ENCODE measurements at regions not wholly inside any gene's neighbourhood (a gene's known extent, or its start where the extent isn't known, plus 50 kb on each side); places are given as distances from the start of the nearest gene placed in this dataset.

- H3K4me1 Mint-ChIP-seq = peaks cover 0 to 18% (median 3%) of the 10 kb centered on the region in 4 donors
- POLR2A ChIA-PET = no interaction called here
- H3K36me3 Mint-ChIP-seq = no peaks in the 10 kb centered on the region
- no peaks in the 10 kb centered on the region for H3K27me3 Mint-ChIP-seq
- no peak overlapping the region for H3K27ac Mint-ChIP-seq
- no peak overlapping the region for H3K4me3 Mint-ChIP-seq
- DNase-seq (no peak), ATAC-seq (no peak)
- no peaks in the 10 kb centered on the region for H3K9me3 Mint-ChIP-seq
These were observed 93.3 kb upstream of the CALM2 start for GRCh38 chr2:47269316-47270232.

- Mint-ChIP-seq H3K27ac (no peak overlapping the region), H3K27me3 (no peaks in the 10 kb centered on the region), H3K36me3 (no peaks in the 10 kb centered on the region), H3K4me3 (no peak overlapping the region), H3K4me1 (peaks cover 0 to 14% (median 3%) of the 10 kb centered on the region in 4 donors), H3K9me3 (no peaks in the 10 kb centered on the region)
- no peak for ATAC-seq
- DNase-seq = no peak
- POLR2A ChIA-PET = no interaction called here
These were observed 91.4 kb upstream of the CALM2 start for GRCh38 chr2:47267711-47268086.

GRCh38 chr2:47266939-47267710 is 90.8 kb upstream of the CALM2 start:
- ATAC-seq = no peak
- no peak overlapping the region for H3K4me3 Mint-ChIP-seq
- H3K27me3 Mint-ChIP-seq = no peaks in the 10 kb centered on the region
- DNase-seq = no peak
- no peak overlapping the region for H3K27ac Mint-ChIP-seq
- no peaks in the 10 kb centered on the region for H3K9me3 Mint-ChIP-seq
- H3K4me1 Mint-ChIP-seq = peaks cover 0 to 10% (median 1%) of the 10 kb centered on the region in 4 donors
- POLR2A ChIA-PET = no interaction called here
- H3K36me3 Mint-ChIP-seq = no peaks in the 10 kb centered on the region

- H3K27ac Mint-ChIP-seq = no peak overlapping the region
- no peaks in the 10 kb centered on the region for H3K36me3 Mint-ChIP-seq
- H3K4me1 Mint-ChIP-seq = no peaks in the 10 kb centered on the region
- POLR2A ChIA-PET = no interaction called here
- ATAC-seq (no peak), DNase-seq (no peak)
- no peaks in the 10 kb centered on the region for H3K27me3 Mint-ChIP-seq
- no peak overlapping the region for H3K4me3 Mint-ChIP-seq
- no peaks in the 10 kb centered on the region for H3K9me3 Mint-ChIP-seq
These were observed 89.5 kb upstream of the CALM2 start for GRCh38 chr2:47265751-47266231.

- H3K27ac Mint-ChIP-seq = no peak overlapping the region
- H3K9me3 Mint-ChIP-seq = no peaks in the 10 kb centered on the region
- H3K4me3 Mint-ChIP-seq = no peak overlapping the region
- H3K4me1 Mint-ChIP-seq = no peaks in the 10 kb centered on the region
- H3K36me3 Mint-ChIP-seq = no peaks in the 10 kb centered on the region
- no peak for DNase-seq
- ATAC-seq = no peak
- POLR2A ChIA-PET = no interaction called here
- H3K27me3 Mint-ChIP-seq = no peaks in the 10 kb centered on the region
These were observed 88.8 kb upstream of the CALM2 start for GRCh38 chr2:47265158-47265557.

- H3K27ac Mint-ChIP-seq = no peak overlapping the region
- ATAC-seq (no peak), DNase-seq (no peak)
- H3K4me3 Mint-ChIP-seq = no peak overlapping the region
- H3K36me3 Mint-ChIP-seq = no peaks in the 10 kb centered on the region
- peaks cover 0 to 3% (median 0%) of the 10 kb centered on the region in 5 donors for H3K27me3 Mint-ChIP-seq
- no peaks in the 10 kb centered on the region for H3K9me3 Mint-ChIP-seq
- POLR2A ChIA-PET = no interaction called here
- no peaks in the 10 kb centered on the region for H3K4me1 Mint-ChIP-seq
These were observed 88.4 kb upstream of the CALM2 start for GRCh38 chr2:47264686-47265085.

GRCh38 chr2:47264143-47264542 is 87.8 kb upstream of the CALM2 start:
- DNase-seq (no peak), ATAC-seq (no peak)
- Mint-ChIP-seq H3K4me1 (no peaks in the 10 kb centered on the region), H3K27ac (no peak overlapping the region), H3K36me3 (no peaks in the 10 kb centered on the region), H3K27me3 (peaks cover 0 to 5% (median 0%) of the 10 kb centered on the region in 5 donors), H3K4me3 (no peak overlapping the region), H3K9me3 (no peaks in the 10 kb centered on the region)
- POLR2A ChIA-PET = no interaction called here

- DNase-seq (no peak), ATAC-seq (no peak)
- POLR2A ChIA-PET = interaction anchor here (0.7 kb wide), 1 partner anchor 332 kb away, joined by 3 read pairs; no protein-coding TSS in a partner anchor
- no peaks in the 10 kb centered on the region for H3K36me3 Mint-ChIP-seq
- no peak overlapping the region for H3K4me3 Mint-ChIP-seq
- H3K4me1 Mint-ChIP-seq = no peaks in the 10 kb centered on the region
- H3K9me3 Mint-ChIP-seq = no peaks in the 10 kb centered on the region
- H3K27ac Mint-ChIP-seq = no peak overlapping the region
- peaks cover 0 to 5% (median 0%) of the 10 kb centered on the region in 5 donors for H3K27me3 Mint-ChIP-seq
These were observed 86.3 kb upstream of the CALM2 start for GRCh38 chr2:47262657-47263056.

GRCh38 chr2:47260971-47261370 is 84.7 kb upstream of the CALM2 start:
- ATAC-seq = no peak

GRCh38 chr2:47259829-47260228 is 83.5 kb upstream of the CALM2 start:
- Mint-ChIP-seq H3K4me1 (no peaks in the 10 kb centered on the region), H3K27me3 (peaks cover 0 to 5% (median 0%) of the 10 kb centered on the region in 5 donors), H3K36me3 (no peaks in the 10 kb centered on the region), H3K27ac (no peak overlapping the region), H3K4me3 (no peak overlapping the region), H3K9me3 (no peaks in the 10 kb centered on the region)
- ATAC-seq (no peak), DNase-seq (no peak)
- POLR2A ChIA-PET = no interaction called here

More at GRCh38 chr2:47260971-47261370, 84.7 kb upstream of the CALM2 start:
- Mint-ChIP-seq H3K9me3 (no peaks in the 10 kb centered on the region), H3K27ac (no peak overlapping the region), H3K4me1 (no peaks in the 10 kb centered on the region), H3K27me3 (peaks cover 0 to 5% (median 0%) of the 10 kb centered on the region in 5 donors), H3K36me3 (no peaks in the 10 kb centered on the region), H3K4me3 (no peak overlapping the region)
- POLR2A ChIA-PET = no interaction called here
- DNase-seq = no peak

- Mint-ChIP-seq H3K4me1 (no peaks in the 10 kb centered on the region), H3K36me3 (no peaks in the 10 kb centered on the region), H3K27ac (peak overlapping the region in 1 of 10 donors; percentile 63), H3K4me3 (no peak overlapping the region), H3K27me3 (peaks cover 0 to 5% (median 0%) of the 10 kb centered on the region in 5 donors), H3K9me3 (no peaks in the 10 kb centered on the region)
- POLR2A ChIA-PET = no interaction called here
- DNase-seq = no peak
- no peak for ATAC-seq
These were observed 81.6 kb upstream of the CALM2 start for GRCh38 chr2:47257946-47258348.

GRCh38 chr2:47256416-47257087 is 80.2 kb upstream of the CALM2 start:
- Mint-ChIP-seq H3K36me3 (no peaks in the 10 kb centered on the region), H3K9me3 (no peaks in the 10 kb centered on the region), H3K27me3 (peaks cover 0 to 5% (median 0%) of the 10 kb centered on the region in 5 donors), H3K27ac (no peak overlapping the region), H3K4me3 (no peak overlapping the region), H3K4me1 (no peaks in the 10 kb centered on the region)
- POLR2A ChIA-PET = no interaction called here
- ATAC-seq = no peak
- no peak for DNase-seq

GRCh38 chr2:47255794-47256193 is 79.5 kb upstream of the CALM2 start:
- Mint-ChIP-seq H3K27me3 (peaks cover 0 to 5% (median 1%) of the 10 kb centered on the region in 5 donors), H3K36me3 (no peaks in the 10 kb centered on the region), H3K9me3 (no peaks in the 10 kb centered on the region), H3K27ac (no peak overlapping the region), H3K4me1 (no peaks in the 10 kb centered on the region), H3K4me3 (no peak overlapping the region)
- POLR2A ChIA-PET = no interaction called here
- no peak for DNase-seq
- ATAC-seq = no peak

Data from naive thymus-derived CD8-positive, alpha-beta T cell (primary cell).